ENCODE measurements at regions not wholly inside any gene's neighbourhood (a gene's known extent, or its start where the extent isn't known, plus 50 kb on each side); places are given as distances from the start of the nearest gene placed in this dataset.

- no peak overlapping the region for H3K4me3 ChIP-seq (ENCODE audit: low read depth, low read length)
- TF ChIP-seq CTCF (IDR thresholded peaks at IDR 0.05; ENCODE audit: insufficient read depth, low read depth, low read length, missing control alignments), result no peak
- no peak for DNase-seq (ENCODE audit: low read depth)
These were observed 182.0 kb upstream of the DCN start for GRCh38 chr12:91364471-91365184.

GRCh38 chr12:91361864-91362263, 179.2 kb upstream of the DCN start:
- peak; percentile 44 for TF ChIP-seq CTCF (IDR thresholded peaks at IDR 0.05; ENCODE audit: insufficient read depth, low read depth, low read length, missing control alignments)
- H3K4me3 ChIP-seq (ENCODE audit: low read depth, low read length), result no peak overlapping the region
- DNase-seq (ENCODE audit: low read depth), result peak; percentile 57

GRCh38 chr12:91357381-91357780, 174.8 kb upstream of the DCN start:
- H3K4me3 ChIP-seq (ENCODE audit: low read depth, low read length), result no peak overlapping the region
- no peak for TF ChIP-seq CTCF (IDR thresholded peaks at IDR 0.05; ENCODE audit: insufficient read depth, low read depth, low read length, missing control alignments)
- no peak for DNase-seq (ENCODE audit: low read depth)

GRCh38 chr12:91356405-91356804, 173.8 kb upstream of the DCN start:
- no peak overlapping the region for H3K4me3 ChIP-seq (ENCODE audit: low read depth, low read length)
- DNase-seq (ENCODE audit: low read depth), result no peak
- TF ChIP-seq CTCF (IDR thresholded peaks at IDR 0.05; ENCODE audit: insufficient read depth, low read depth, low read length, missing control alignments), result no peak

GRCh38 chr12:91355150-91356006, 172.8 kb upstream of the DCN start:
- DNase-seq (ENCODE audit: low read depth), result peak; percentile 69
- H3K4me3 ChIP-seq (ENCODE audit: low read depth, low read length), result no peak overlapping the region
- peak; percentile 78 for TF ChIP-seq CTCF (IDR thresholded peaks at IDR 0.05; ENCODE audit: insufficient read depth, low read depth, low read length, missing control alignments)

GRCh38 chr12:91353266-91353665, 170.6 kb upstream of the DCN start:
- no peak overlapping the region for H3K4me3 ChIP-seq (ENCODE audit: low read depth, low read length)
- no peak for TF ChIP-seq CTCF (IDR thresholded peaks at IDR 0.05; ENCODE audit: insufficient read depth, low read depth, low read length, missing control alignments)
- DNase-seq (ENCODE audit: low read depth), result no peak
